ENCODE measurements at regions not wholly inside any gene's neighbourhood (a gene's known extent, or its start where the extent isn't known, plus 50 kb on each side); places are given as distances from the start of the nearest gene placed in this dataset.

- Histone ChIP-seq H3K9me3 (ENCODE audit: control insufficient read depth in 2 of 2, insufficient read depth in 1 of 2, low read depth in 1 of 2, low read length in 1 of 2) (no peaks in the 10 kb centered on the region), H3K36me3 (ENCODE audit: control insufficient read depth in 2 of 2, insufficient read depth in 2 of 2, low read length in 1 of 2) (no peaks in the 10 kb centered on the region), H3K27ac (ENCODE audit: low read depth in 2 of 2, low read length in 1 of 2) (no peak overlapping the region), H3K4me3 (ENCODE audit: low read depth in 1 of 2, low read length in 2 of 2) (no peak overlapping the region), H3K4me1 (ENCODE audit: control insufficient read depth in 2 of 2, insufficient read depth in 2 of 2, low read length in 1 of 2) (no peaks in the 10 kb centered on the region), H3K27me3 (ENCODE audit: control insufficient read depth in 1 of 2, insufficient read depth in 2 of 2, low read length in 2 of 2) (no peaks in the 10 kb centered on the region)
- 90 to 93% methylated on average over 8 of the region's 8 CpGs for WGBS, 2 donors
Measured at GRCh38 chr6:125668071-125668470, 81.4 kb upstream of the HEY2 start.

- Histone ChIP-seq H3K36me3 (ENCODE audit: control insufficient read depth in 2 of 2, insufficient read depth in 2 of 2, low read length in 1 of 2) (no peaks in the 10 kb centered on the region), H3K27me3 (ENCODE audit: control insufficient read depth in 1 of 2, insufficient read depth in 2 of 2, low read length in 2 of 2) (no peaks in the 10 kb centered on the region), H3K4me1 (ENCODE audit: control insufficient read depth in 2 of 2, insufficient read depth in 2 of 2, low read length in 1 of 2) (no peaks in the 10 kb centered on the region), H3K9me3 (ENCODE audit: control insufficient read depth in 2 of 2, insufficient read depth in 1 of 2, low read depth in 1 of 2, low read length in 1 of 2) (no peaks in the 10 kb centered on the region), H3K4me3 (ENCODE audit: low read depth in 1 of 2, low read length in 2 of 2) (no peak overlapping the region), H3K27ac (ENCODE audit: low read depth in 2 of 2, low read length in 1 of 2) (peak overlapping the region in 1 of 2 donors; percentile 7)
- 16 to 24% methylated on average over 5 of the region's 5 CpGs for WGBS, 2 donors
Measured at GRCh38 chr6:125670568-125670967, 78.9 kb upstream of the HEY2 start.

GRCh38 chr6:125671323-125671722 lies 78.1 kb upstream of the HEY2 start:
- WGBS, 2 donors = 53 to 67% methylated on average over 1 of the region's 1 CpG
- Histone ChIP-seq H3K36me3 (ENCODE audit: control insufficient read depth in 2 of 2, insufficient read depth in 2 of 2, low read length in 1 of 2) (no peaks in the 10 kb centered on the region), H3K9me3 (ENCODE audit: control insufficient read depth in 2 of 2, insufficient read depth in 1 of 2, low read depth in 1 of 2, low read length in 1 of 2) (no peaks in the 10 kb centered on the region), H3K4me3 (ENCODE audit: low read depth in 1 of 2, low read length in 2 of 2) (no peak overlapping the region), H3K27ac (ENCODE audit: low read depth in 2 of 2, low read length in 1 of 2) (no peak overlapping the region), H3K27me3 (ENCODE audit: control insufficient read depth in 1 of 2, insufficient read depth in 2 of 2, low read length in 2 of 2) (no peaks in the 10 kb centered on the region), H3K4me1 (ENCODE audit: control insufficient read depth in 2 of 2, insufficient read depth in 2 of 2, low read length in 1 of 2) (no peaks in the 10 kb centered on the region)

GRCh38 chr6:125674230-125674629 lies 75.2 kb upstream of the HEY2 start:
- H3K4me3 ChIP-seq (ENCODE audit: low read depth in 1 of 2, low read length in 2 of 2) = no peak overlapping the region
- H3K27me3 ChIP-seq (ENCODE audit: control insufficient read depth in 1 of 2, insufficient read depth in 2 of 2, low read length in 2 of 2) = no peaks in the 10 kb centered on the region
- H3K9me3 ChIP-seq (ENCODE audit: control insufficient read depth in 2 of 2, insufficient read depth in 1 of 2, low read depth in 1 of 2, low read length in 1 of 2) = no peaks in the 10 kb centered on the region
- H3K36me3 ChIP-seq (ENCODE audit: control insufficient read depth in 2 of 2, insufficient read depth in 2 of 2, low read length in 1 of 2) = no peaks in the 10 kb centered on the region
- H3K27ac ChIP-seq (ENCODE audit: low read depth in 2 of 2, low read length in 1 of 2) = no peak overlapping the region
- WGBS, 2 donors = 82 to 88% methylated on average over 5 of the region's 5 CpGs
- no peaks in the 10 kb centered on the region for H3K4me1 ChIP-seq (ENCODE audit: control insufficient read depth in 2 of 2, insufficient read depth in 2 of 2, low read length in 1 of 2)

- 49 to 60% methylated on average over 4 of the region's 4 CpGs for WGBS, 2 donors
Measured at GRCh38 chr6:125678601-125679000, 70.8 kb upstream of the HEY2 start.

GRCh38 chr6:125679128-125679527 lies 70.3 kb upstream of the HEY2 start:
- H3K27ac ChIP-seq (ENCODE audit: low read depth in 2 of 2, low read length in 1 of 2) = no peak overlapping the region
- no peak overlapping the region for H3K4me3 ChIP-seq (ENCODE audit: low read depth in 1 of 2, low read length in 2 of 2)
- H3K4me1 ChIP-seq (ENCODE audit: control insufficient read depth in 2 of 2, insufficient read depth in 2 of 2, low read length in 1 of 2) = no peaks in the 10 kb centered on the region
- no peaks in the 10 kb centered on the region for H3K36me3 ChIP-seq (ENCODE audit: control insufficient read depth in 2 of 2, insufficient read depth in 2 of 2, low read length in 1 of 2)
- H3K9me3 ChIP-seq (ENCODE audit: control insufficient read depth in 2 of 2, insufficient read depth in 1 of 2, low read depth in 1 of 2, low read length in 1 of 2) = no peaks in the 10 kb centered on the region
- 73 to 75% methylated on average over 4 of the region's 4 CpGs for WGBS, 2 donors
- no peaks in the 10 kb centered on the region for H3K27me3 ChIP-seq (ENCODE audit: control insufficient read depth in 1 of 2, insufficient read depth in 2 of 2, low read length in 2 of 2)

More at GRCh38 chr6:125678601-125679000, 70.8 kb upstream of the HEY2 start:
- no peaks in the 10 kb centered on the region for H3K27me3 ChIP-seq (ENCODE audit: control insufficient read depth in 1 of 2, insufficient read depth in 2 of 2, low read length in 2 of 2)
- no peaks in the 10 kb centered on the region for H3K4me1 ChIP-seq (ENCODE audit: control insufficient read depth in 2 of 2, insufficient read depth in 2 of 2, low read length in 1 of 2)
- H3K36me3 ChIP-seq (ENCODE audit: control insufficient read depth in 2 of 2, insufficient read depth in 2 of 2, low read length in 1 of 2) = no peaks in the 10 kb centered on the region
- H3K4me3 ChIP-seq (ENCODE audit: low read depth in 1 of 2, low read length in 2 of 2) = no peak overlapping the region
- no peaks in the 10 kb centered on the region for H3K9me3 ChIP-seq (ENCODE audit: control insufficient read depth in 2 of 2, insufficient read depth in 1 of 2, low read depth in 1 of 2, low read length in 1 of 2)
- no peak overlapping the region for H3K27ac ChIP-seq (ENCODE audit: low read depth in 2 of 2, low read length in 1 of 2)

GRCh38 chr6:125679651-125680050 lies 69.8 kb upstream of the HEY2 start:
- H3K27ac ChIP-seq (ENCODE audit: low read depth in 2 of 2, low read length in 1 of 2) = no peak overlapping the region
- H3K4me1 ChIP-seq (ENCODE audit: control insufficient read depth in 2 of 2, insufficient read depth in 2 of 2, low read length in 1 of 2) = no peaks in the 10 kb centered on the region
- no peaks in the 10 kb centered on the region for H3K9me3 ChIP-seq (ENCODE audit: control insufficient read depth in 2 of 2, insufficient read depth in 1 of 2, low read depth in 1 of 2, low read length in 1 of 2)
- no peaks in the 10 kb centered on the region for H3K27me3 ChIP-seq (ENCODE audit: control insufficient read depth in 1 of 2, insufficient read depth in 2 of 2, low read length in 2 of 2)
- no peak overlapping the region for H3K4me3 ChIP-seq (ENCODE audit: low read depth in 1 of 2, low read length in 2 of 2)
- 60 to 61% methylated on average over 2 of the region's 2 CpGs for WGBS, 2 donors
- H3K36me3 ChIP-seq (ENCODE audit: control insufficient read depth in 2 of 2, insufficient read depth in 2 of 2, low read length in 1 of 2) = no peaks in the 10 kb centered on the region

- H3K9me3 ChIP-seq (ENCODE audit: control insufficient read depth in 2 of 2, insufficient read depth in 1 of 2, low read depth in 1 of 2, low read length in 1 of 2) = no peaks in the 10 kb centered on the region
- H3K27ac ChIP-seq (ENCODE audit: low read depth in 2 of 2, low read length in 1 of 2) = no peak overlapping the region
- H3K36me3 ChIP-seq (ENCODE audit: control insufficient read depth in 2 of 2, insufficient read depth in 2 of 2, low read length in 1 of 2) = no peaks in the 10 kb centered on the region
- H3K4me1 ChIP-seq (ENCODE audit: control insufficient read depth in 2 of 2, insufficient read depth in 2 of 2, low read length in 1 of 2) = no peaks in the 10 kb centered on the region
- no peak overlapping the region for H3K4me3 ChIP-seq (ENCODE audit: low read depth in 1 of 2, low read length in 2 of 2)
- no peaks in the 10 kb centered on the region for H3K27me3 ChIP-seq (ENCODE audit: control insufficient read depth in 1 of 2, insufficient read depth in 2 of 2, low read length in 2 of 2)
Measured at GRCh38 chr6:125682939-125683338, 66.5 kb upstream of the HEY2 start.

- H3K4me1 ChIP-seq (ENCODE audit: control insufficient read depth in 2 of 2, insufficient read depth in 2 of 2, low read length in 1 of 2) = no peaks in the 10 kb centered on the region
- WGBS, 2 donors = 93 to 95% methylated on average over 1 of the region's 1 CpG
- H3K27me3 ChIP-seq (ENCODE audit: control insufficient read depth in 1 of 2, insufficient read depth in 2 of 2, low read length in 2 of 2) = no peaks in the 10 kb centered on the region
- no peaks in the 10 kb centered on the region for H3K36me3 ChIP-seq (ENCODE audit: control insufficient read depth in 2 of 2, insufficient read depth in 2 of 2, low read length in 1 of 2)
- no peak overlapping the region for H3K27ac ChIP-seq (ENCODE audit: low read depth in 2 of 2, low read length in 1 of 2)
- no peak overlapping the region for H3K4me3 ChIP-seq (ENCODE audit: low read depth in 1 of 2, low read length in 2 of 2)
- no peaks in the 10 kb centered on the region for H3K9me3 ChIP-seq (ENCODE audit: control insufficient read depth in 2 of 2, insufficient read depth in 1 of 2, low read depth in 1 of 2, low read length in 1 of 2)
Measured at GRCh38 chr6:125688138-125688537, 61.3 kb upstream of the HEY2 start.

GRCh38 chr6:125693480-125693879 lies 56.0 kb upstream of the HEY2 start:
- Histone ChIP-seq H3K9me3 (ENCODE audit: control insufficient read depth in 2 of 2, insufficient read depth in 1 of 2, low read depth in 1 of 2, low read length in 1 of 2) (no peaks in the 10 kb centered on the region), H3K4me1 (ENCODE audit: control insufficient read depth in 2 of 2, insufficient read depth in 2 of 2, low read length in 1 of 2) (no peaks in the 10 kb centered on the region)

More at GRCh38 chr6:125693480-125693879, 56.0 kb upstream of the HEY2 start:
- no peaks in the 10 kb centered on the region for H3K36me3 ChIP-seq (ENCODE audit: control insufficient read depth in 2 of 2, insufficient read depth in 2 of 2, low read length in 1 of 2)
- H3K27me3 ChIP-seq (ENCODE audit: control insufficient read depth in 1 of 2, insufficient read depth in 2 of 2, low read length in 2 of 2) = no peaks in the 10 kb centered on the region
- H3K4me3 ChIP-seq (ENCODE audit: low read depth in 1 of 2, low read length in 2 of 2) = no peak overlapping the region
- 33 to 53% methylated on average over 1 of the region's 1 CpG for WGBS, 2 donors
- H3K27ac ChIP-seq (ENCODE audit: low read depth in 2 of 2, low read length in 1 of 2) = no peak overlapping the region

All from esophagus (tissue), 2 donors.